Heart left ventricle (tissue), 13 donors: ENCODE measurements at regions not wholly inside any gene's neighbourhood (a gene's known extent, or its start where the extent isn't known, plus 50 kb on each side); places are given as distances from the start of the nearest gene placed in this dataset.

Experiments used
- CTCF ChIP-seq, 12 donors: fragments of 200-600 bp; sonication (generic) in 4 of 12; IDR thresholded peaks; one replicate each; pipeline versions ENCODE4 v1.5.0 to v1.8.0; 2018 to 2022; ENCODE audit warnings: antibody characterized with exemption in 12 of 12, mild to moderate bottlenecking in 5 of 12
- POLR2A ChIP-seq, 2 donors: fragments of 450-650 bp; IDR thresholded peaks; one replicate each; pipeline ENCODE4 v1.6.1; 2017; ENCODE audit warnings: antibody characterized with exemption in 2 of 2, mild to moderate bottlenecking in 2 of 2, moderate library complexity in 2 of 2
- donor health status: ischemic (EF 13 %, LVEDD 7.1; RV severe dilation, severe dysfunction).
- donor health status: DM: no; HTN: yes; CAD: no.
- donor health status: DM: no; HTN: no; CAD: no.
- donor health status: ischemic (EF 25% LVEDD 6.9; RV normal size, moderate dysfunction).
- donor health status: ischemic (EF 25% LVEDD 5.7; RV mildly dilated, moderate dysfunction).
- donor health status: ischemic (EF 35%, LVEDD 5.7; RV mildly dilated, moderate dysfunction).
- donor health status: nonischemic (EF 11% LVEDD 7.7; RV severe dilation, severe dysfunction).
- donor health status: DM: yes; HTN: yes; CAD: no.
- donor health status: PGD.
- donor health status: ischemic (EF 29% LVEDD 5.4; RV normal size, mild dysfunction).
- donor health status: nonischemic (EF 23%, LVEDD 6.1; RV moderate dilation, normal function).

DNA sequence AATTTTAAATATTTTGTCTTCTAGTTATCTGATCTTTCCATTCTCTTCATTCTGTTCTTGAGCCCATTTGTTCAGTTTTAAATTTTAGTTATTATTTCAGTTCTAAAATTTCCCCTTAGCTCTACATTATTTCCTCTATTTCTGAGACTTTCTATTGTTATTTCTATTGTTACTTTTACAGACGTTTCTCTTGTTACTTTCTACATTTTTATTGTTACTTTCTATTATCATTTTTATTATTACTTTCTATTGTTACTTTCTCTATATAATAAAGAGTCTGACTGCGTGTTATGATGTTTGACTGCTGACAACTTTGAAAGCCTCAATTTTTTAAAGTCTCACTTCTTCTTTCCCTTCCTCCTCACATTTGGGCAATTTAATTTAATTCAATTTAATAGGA, 915.7 kb upstream of the PCDH20 start:
- no peak for TF ChIP-seq CTCF (IDR thresholded peaks at IDR 0.05)
- TF ChIP-seq POLR2A (IDR thresholded peaks at IDR 0.05), result no peak
